ENCODE measurements at regions not wholly inside any gene's neighbourhood (a gene's known extent, or its start where the extent isn't known, plus 50 kb on each side); places are given as distances from the start of the nearest gene placed in this dataset.

- DNase-seq, result no peak
- no peaks in the 10 kb centered on the region for H3K27me3 Mint-ChIP-seq (ENCODE audit: low read depth in 3 of 3)
- H3K4me3 Mint-ChIP-seq, result no peak overlapping the region
- no peaks in the 10 kb centered on the region for H3K4me1 Mint-ChIP-seq
- no peaks in the 10 kb centered on the region for H3K36me3 Mint-ChIP-seq
- H3K27ac Mint-ChIP-seq, result no peak overlapping the region
- H3K9me3 Mint-ChIP-seq, result peaks cover 6 to 56% (median 26%) of the 10 kb centered on the region in 6 donors
Measured at GRCh38 chr2:81734981-81735380, 1430.4 kb upstream of the LRRTM1 start.

DNA sequence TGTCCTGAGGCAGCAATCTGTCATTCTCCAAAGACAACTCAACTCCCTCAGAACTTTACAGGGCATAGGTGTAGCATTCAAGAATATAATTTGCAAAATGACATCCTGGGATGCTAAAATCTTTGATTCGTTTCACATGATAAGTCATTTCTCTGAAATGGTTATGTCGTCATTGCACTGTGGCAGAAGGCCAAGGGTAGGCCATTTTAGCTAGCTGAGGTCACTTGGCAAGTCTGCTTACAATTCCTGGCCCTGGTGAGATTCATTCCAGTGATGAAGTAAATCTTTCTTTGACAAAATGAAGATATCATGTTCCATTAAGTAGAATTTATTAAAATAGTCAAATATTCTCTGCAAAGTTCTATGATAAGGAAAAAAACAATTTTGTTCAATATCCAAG, 1410.3 kb upstream of the LRRTM1 start:
- Mint-ChIP-seq H3K27me3 (ENCODE audit: low read depth in 3 of 3) (no peaks in the 10 kb centered on the region), H3K36me3 (peaks cover 0 to 3% (median 0%) of the 10 kb centered on the region in 3 donors), H3K4me3 (no peak overlapping the region), H3K9me3 (peaks cover 12 to 77% (median 27%) of the 10 kb centered on the region in 6 donors), H3K27ac (no peak overlapping the region), H3K4me1 (no peaks in the 10 kb centered on the region)
- no peak for DNase-seq

DNA sequence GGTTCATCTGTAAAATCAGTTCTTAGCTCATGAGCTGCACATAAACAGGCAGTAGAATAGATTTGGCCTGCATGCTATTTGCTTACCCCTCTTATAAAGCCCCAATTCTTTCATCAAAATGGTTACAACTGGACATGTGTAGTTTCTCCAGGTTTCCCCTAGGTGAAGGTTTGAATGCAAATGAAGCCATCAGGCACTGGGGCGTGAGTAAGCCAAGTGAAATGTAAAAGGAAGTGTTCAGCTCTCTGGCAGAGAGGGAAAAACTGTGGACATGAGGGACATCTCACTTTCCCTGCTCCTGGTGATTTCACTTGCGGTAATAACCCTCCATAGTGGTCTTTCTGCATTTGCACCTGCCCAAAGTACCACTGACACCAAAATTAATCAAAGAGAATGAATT, 1402.3 kb upstream of the LRRTM1 start:
- Mint-ChIP-seq H3K4me3 (no peak overlapping the region), H3K27me3 (ENCODE audit: low read depth in 3 of 3) (no peaks in the 10 kb centered on the region), H3K36me3 (peaks cover 0 to 7% (median 0%) of the 10 kb centered on the region in 3 donors), H3K9me3 (peaks cover 10 to 56% (median 17%) of the 10 kb centered on the region in 6 donors), H3K27ac (no peak overlapping the region), H3K4me1 (no peaks in the 10 kb centered on the region)
- DNase-seq, result no peak

DNA sequence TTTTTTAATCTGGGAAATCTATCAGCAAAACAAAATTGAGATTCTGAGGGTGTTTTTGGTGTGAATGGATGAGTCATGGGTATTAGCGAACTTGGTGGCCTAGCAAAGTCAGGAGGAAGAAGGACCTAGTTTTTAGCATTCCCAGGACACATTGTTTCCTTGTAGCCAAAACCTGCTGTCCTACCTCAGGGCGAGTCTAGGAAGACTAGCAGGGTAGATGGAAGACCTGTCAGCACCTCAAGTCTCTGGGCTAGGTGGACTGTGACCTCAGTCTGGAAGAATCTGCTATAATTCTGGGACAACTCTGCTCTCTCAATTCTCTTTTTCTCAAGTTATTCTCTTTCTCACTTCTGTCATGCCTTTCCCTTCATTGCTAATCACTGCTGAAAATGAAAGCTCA, 1399.3 kb upstream of the LRRTM1 start:
- Mint-ChIP-seq H3K27me3 (ENCODE audit: low read depth in 3 of 3) (no peaks in the 10 kb centered on the region), H3K36me3 (peaks cover 0 to 7% (median 0%) of the 10 kb centered on the region in 3 donors), H3K9me3 (peaks cover 7 to 44% (median 18%) of the 10 kb centered on the region in 6 donors), H3K4me1 (no peaks in the 10 kb centered on the region), H3K4me3 (no peak overlapping the region), H3K27ac (no peak overlapping the region)
- DNase-seq, result no peak

DNA sequence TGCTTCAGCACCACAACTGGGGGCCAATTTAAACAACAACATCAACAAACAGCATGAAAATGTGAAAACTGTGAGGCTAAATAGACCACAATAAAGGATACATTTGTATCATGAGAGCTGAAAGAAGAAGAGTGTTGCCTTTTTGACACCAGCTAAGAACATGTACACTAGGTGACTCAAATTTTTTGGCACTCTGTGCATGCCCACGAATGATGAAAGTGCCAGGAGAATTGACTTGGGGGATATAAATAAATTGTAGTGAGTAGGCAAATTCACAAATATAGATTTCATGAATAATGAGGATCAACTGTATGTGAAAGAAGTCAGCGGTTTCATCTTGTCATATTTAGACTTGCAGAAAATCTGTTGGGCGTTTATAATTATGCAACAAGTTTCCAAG, 1388.0 kb upstream of the LRRTM1 start:
- no peaks in the 10 kb centered on the region for H3K4me1 Mint-ChIP-seq
- no peak for DNase-seq
- H3K36me3 Mint-ChIP-seq, result no peaks in the 10 kb centered on the region
- H3K27ac Mint-ChIP-seq, result no peak overlapping the region
- H3K9me3 Mint-ChIP-seq, result peaks cover 2 to 50% (median 33%) of the 10 kb centered on the region in 6 donors
- no peak overlapping the region for H3K4me3 Mint-ChIP-seq
- H3K27me3 Mint-ChIP-seq (ENCODE audit: low read depth in 3 of 3), result no peaks in the 10 kb centered on the region

- H3K9me3 Mint-ChIP-seq, result peaks cover 6 to 40% (median 16%) of the 10 kb centered on the region in 6 donors
- no peak for DNase-seq
- no peaks in the 10 kb centered on the region for H3K4me1 Mint-ChIP-seq
- H3K27me3 Mint-ChIP-seq (ENCODE audit: low read depth in 3 of 3), result peaks cover 0 to 2% (median 0%) of the 10 kb centered on the region in 3 donors
- H3K36me3 Mint-ChIP-seq, result no peaks in the 10 kb centered on the region
- no peak overlapping the region for H3K4me3 Mint-ChIP-seq
- no peak overlapping the region for H3K27ac Mint-ChIP-seq
Measured at GRCh38 chr2:81675641-81676040, 1371.1 kb upstream of the LRRTM1 start.

DNA sequence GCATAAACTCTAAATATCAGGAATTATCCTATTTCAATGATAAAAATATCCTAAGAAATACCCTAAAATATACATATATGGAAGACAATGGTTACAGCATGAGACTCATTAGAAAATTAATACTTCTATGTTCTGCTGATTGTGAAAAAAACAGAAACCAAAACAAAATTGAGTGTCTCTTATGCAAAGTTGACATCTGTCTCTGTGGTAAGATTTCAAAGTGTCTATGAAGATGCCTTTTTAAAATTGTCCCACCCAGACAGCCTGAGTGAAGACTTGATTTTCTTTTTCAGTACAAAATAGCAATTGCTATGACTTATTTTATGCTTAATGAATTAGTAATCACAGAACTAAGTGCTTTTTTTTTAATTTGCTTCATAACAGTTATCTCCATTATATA, 1368.4 kb upstream of the LRRTM1 start:
- Mint-ChIP-seq H3K27ac (no peak overlapping the region), H3K9me3 (peaks cover 0 to 33% (median 14%) of the 10 kb centered on the region in 6 donors), H3K4me3 (no peak overlapping the region), H3K27me3 (ENCODE audit: low read depth in 3 of 3) (peaks cover 0 to 2% (median 0%) of the 10 kb centered on the region in 3 donors), H3K36me3 (no peaks in the 10 kb centered on the region), H3K4me1 (no peaks in the 10 kb centered on the region)
- no peak for DNase-seq

GRCh38 chr2:81672516-81672915, 1368.0 kb upstream of the LRRTM1 start:
- H3K4me3 Mint-ChIP-seq, result no peak overlapping the region
- no peaks in the 10 kb centered on the region for H3K4me1 Mint-ChIP-seq
- no peak overlapping the region for H3K27ac Mint-ChIP-seq
- peaks cover 0 to 2% (median 0%) of the 10 kb centered on the region in 3 donors for H3K27me3 Mint-ChIP-seq (ENCODE audit: low read depth in 3 of 3)
- H3K9me3 Mint-ChIP-seq, result peaks cover 0 to 33% (median 14%) of the 10 kb centered on the region in 6 donors
- DNase-seq, result no peak
- no peaks in the 10 kb centered on the region for H3K36me3 Mint-ChIP-seq

DNA sequence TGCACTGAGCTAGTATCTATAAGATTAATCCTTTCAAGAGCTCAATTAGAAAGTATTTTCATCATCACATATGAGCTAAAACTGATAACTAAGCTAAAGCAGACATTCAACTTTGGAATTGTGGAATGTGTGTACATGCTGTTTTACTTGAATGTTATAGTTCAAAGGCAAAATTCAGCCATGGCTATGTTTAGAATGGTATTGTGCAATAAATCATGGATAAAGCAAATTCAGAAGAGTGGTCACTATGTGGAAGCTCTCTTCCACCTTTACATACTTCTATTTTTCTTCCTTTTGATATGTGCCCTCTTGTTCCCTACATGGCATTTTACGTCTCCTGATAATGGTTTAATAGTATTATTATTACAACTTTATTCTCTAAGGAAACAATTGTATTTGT, 1366.3 kb upstream of the LRRTM1 start:
- DNase-seq, result no peak
- Mint-ChIP-seq H3K27me3 (ENCODE audit: low read depth in 3 of 3) (peaks cover 0 to 2% (median 0%) of the 10 kb centered on the region in 3 donors), H3K27ac (no peak overlapping the region), H3K36me3 (no peaks in the 10 kb centered on the region), H3K4me1 (no peaks in the 10 kb centered on the region), H3K4me3 (no peak overlapping the region), H3K9me3 (peaks cover 0 to 33% (median 14%) of the 10 kb centered on the region in 6 donors)

- H3K36me3 Mint-ChIP-seq, result no peaks in the 10 kb centered on the region
- H3K27ac Mint-ChIP-seq, result no peak overlapping the region
- no peaks in the 10 kb centered on the region for H3K4me1 Mint-ChIP-seq
- no peak overlapping the region for H3K4me3 Mint-ChIP-seq
- no peak for DNase-seq
- H3K27me3 Mint-ChIP-seq (ENCODE audit: low read depth in 3 of 3), result peaks cover 0 to 1% (median 0%) of the 10 kb centered on the region in 3 donors
- H3K9me3 Mint-ChIP-seq, result peaks cover 24 to 67% (median 48%) of the 10 kb centered on the region in 6 donors
Measured at GRCh38 chr2:81661081-81661480, 1356.5 kb upstream of the LRRTM1 start.

DNA sequence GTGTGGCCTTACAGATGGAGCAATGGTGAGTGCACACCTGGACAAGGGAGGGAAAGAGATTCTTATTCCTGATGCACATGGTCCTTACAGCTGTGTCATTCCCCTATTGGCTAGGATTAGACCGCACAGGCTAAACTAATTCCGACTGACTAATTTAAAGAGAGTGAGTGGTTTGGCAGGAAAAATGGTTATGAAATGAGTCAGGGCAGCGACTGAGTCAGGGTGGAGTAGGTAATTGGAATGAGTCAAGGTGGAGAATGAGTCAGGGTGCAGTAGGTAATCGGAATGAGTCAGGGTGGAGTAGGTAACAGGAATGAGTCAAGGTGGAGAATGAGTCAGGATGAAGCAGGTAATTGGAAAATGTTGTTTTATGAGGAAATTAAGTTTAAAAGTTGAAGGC, 1353.7 kb upstream of the LRRTM1 start:
- H3K27me3 Mint-ChIP-seq (ENCODE audit: low read depth in 3 of 3), result peaks cover 0 to 1% (median 0%) of the 10 kb centered on the region in 3 donors
- DNase-seq, result no peak
- H3K4me3 Mint-ChIP-seq, result no peak overlapping the region
- no peak overlapping the region for H3K27ac Mint-ChIP-seq
- no peaks in the 10 kb centered on the region for H3K36me3 Mint-ChIP-seq
- H3K4me1 Mint-ChIP-seq, result no peaks in the 10 kb centered on the region
- H3K9me3 Mint-ChIP-seq, result peaks cover 31 to 73% (median 44%) of the 10 kb centered on the region in 6 donors

- Mint-ChIP-seq H3K27ac (no peak overlapping the region), H3K4me3 (no peak overlapping the region), H3K27me3 (ENCODE audit: low read depth in 3 of 3) (no peaks in the 10 kb centered on the region), H3K9me3 (peaks cover 20 to 76% (median 30%) of the 10 kb centered on the region in 6 donors), H3K36me3 (no peaks in the 10 kb centered on the region), H3K4me1 (no peaks in the 10 kb centered on the region)
- no peak for DNase-seq
Measured at GRCh38 chr2:81650048-81650971, 1345.8 kb upstream of the LRRTM1 start.

- Mint-ChIP-seq H3K27ac (no peak overlapping the region), H3K4me3 (no peak overlapping the region), H3K36me3 (no peaks in the 10 kb centered on the region), H3K27me3 (ENCODE audit: low read depth in 3 of 3) (no peaks in the 10 kb centered on the region), H3K9me3 (peaks cover 23 to 71% (median 27%) of the 10 kb centered on the region in 6 donors), H3K4me1 (no peaks in the 10 kb centered on the region)
- DNase-seq, result no peak
Measured at GRCh38 chr2:81648806-81649205, 1344.3 kb upstream of the LRRTM1 start.

DNA sequence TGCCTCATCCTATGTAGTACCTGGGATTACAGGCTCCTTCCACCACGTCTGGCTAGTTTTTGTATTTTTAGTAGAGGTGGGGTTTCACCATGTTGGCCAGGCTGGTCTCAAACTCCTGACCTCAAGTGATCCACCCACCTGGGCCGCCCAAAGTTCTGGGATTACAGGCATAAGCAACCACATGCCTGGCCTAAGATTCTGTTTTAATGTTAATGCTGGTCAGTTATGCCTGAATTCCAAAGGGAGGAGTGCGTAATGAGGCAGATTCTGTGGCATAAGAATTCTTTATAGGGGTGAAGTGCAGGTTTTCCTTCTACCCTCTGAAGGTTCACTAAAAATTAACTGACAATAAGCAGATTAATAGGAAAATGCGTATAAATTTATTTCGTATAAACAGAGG, 1343.8 kb upstream of the LRRTM1 start:
- no peak overlapping the region for H3K4me3 Mint-ChIP-seq
- H3K27me3 Mint-ChIP-seq (ENCODE audit: low read depth in 3 of 3), result no peaks in the 10 kb centered on the region
- H3K9me3 Mint-ChIP-seq, result peaks cover 23 to 70% (median 26%) of the 10 kb centered on the region in 6 donors
- no peaks in the 10 kb centered on the region for H3K4me1 Mint-ChIP-seq
- H3K36me3 Mint-ChIP-seq, result no peaks in the 10 kb centered on the region
- no peak overlapping the region for H3K27ac Mint-ChIP-seq
- DNase-seq, result no peak
